HG02623 (cell line): ENCODE measurements at regions not wholly inside any gene's neighbourhood (a gene's known extent, or its start where the extent isn't known, plus 50 kb on each side); places are given as distances from the start of the nearest gene placed in this dataset.

Source experiments
- ATAC-seq: cut with Tn5 transposase; IDR thresholded peaks from one replicate; pipeline ENCODE4 v1.9.1; 2021; ENCODE audit warnings: moderate library complexity; ENCODE audit not compliant: unreplicated experiment

GRCh38 chr6:1514078-1514477, 95.6 kb upstream of the FOXC1 start:
- no peak for ATAC-seq

- no peak for ATAC-seq
These were observed 94.4 kb upstream of the FOXC1 start for GRCh38 chr6:1515280-1515679.

GRCh38 chr6:1515781-1516180, 93.9 kb upstream of the FOXC1 start:
- no peak for ATAC-seq

GRCh38 chr6:1516742-1517520, 92.8 kb upstream of the FOXC1 start:
- no peak for ATAC-seq

- ATAC-seq: no peak
These were observed 90.9 kb upstream of the FOXC1 start for GRCh38 chr6:1518855-1519254.

- no peak for ATAC-seq
These were observed 90.1 kb upstream of the FOXC1 start for GRCh38 chr6:1519597-1519996.

GRCh38 chr6:1522779-1523178, 86.9 kb upstream of the FOXC1 start:
- ATAC-seq: no peak

- ATAC-seq: no peak
These were observed 85.7 kb upstream of the FOXC1 start for GRCh38 chr6:1524040-1524480.

GRCh38 chr6:1525364-1526038, 84.2 kb upstream of the FOXC1 start:
- ATAC-seq: no peak

GRCh38 chr6:1526398-1527072, 83.2 kb upstream of the FOXC1 start:
- no peak for ATAC-seq

GRCh38 chr6:1527073-1527457, 82.7 kb upstream of the FOXC1 start:
- no peak for ATAC-seq

- no peak for ATAC-seq
These were observed 74.4 kb upstream of the FOXC1 start for GRCh38 chr6:1535295-1535694.

- ATAC-seq: no peak
These were observed 72.9 kb upstream of the FOXC1 start for GRCh38 chr6:1536526-1537429.

- no peak for ATAC-seq
These were observed 71.3 kb upstream of the FOXC1 start for GRCh38 chr6:1538369-1538768.

GRCh38 chr6:1538810-1539478, 70.8 kb upstream of the FOXC1 start:
- ATAC-seq: no peak

GRCh38 chr6:1540864-1541521, 68.7 kb upstream of the FOXC1 start:
- no peak for ATAC-seq

- ATAC-seq: no peak
These were observed 67.4 kb upstream of the FOXC1 start for GRCh38 chr6:1542335-1542734.

GRCh38 chr6:1542764-1543163, 67.0 kb upstream of the FOXC1 start:
- no peak for ATAC-seq

- no peak for ATAC-seq
These were observed 65.7 kb upstream of the FOXC1 start for GRCh38 chr6:1544000-1544399.

- ATAC-seq: no peak
These were observed 65.1 kb upstream of the FOXC1 start for GRCh38 chr6:1544603-1545002.
